ENCODE measurements at regions not wholly inside any gene's neighbourhood (a gene's known extent, or its start where the extent isn't known, plus 50 kb on each side); places are given as distances from the start of the nearest gene placed in this dataset.

DNA sequence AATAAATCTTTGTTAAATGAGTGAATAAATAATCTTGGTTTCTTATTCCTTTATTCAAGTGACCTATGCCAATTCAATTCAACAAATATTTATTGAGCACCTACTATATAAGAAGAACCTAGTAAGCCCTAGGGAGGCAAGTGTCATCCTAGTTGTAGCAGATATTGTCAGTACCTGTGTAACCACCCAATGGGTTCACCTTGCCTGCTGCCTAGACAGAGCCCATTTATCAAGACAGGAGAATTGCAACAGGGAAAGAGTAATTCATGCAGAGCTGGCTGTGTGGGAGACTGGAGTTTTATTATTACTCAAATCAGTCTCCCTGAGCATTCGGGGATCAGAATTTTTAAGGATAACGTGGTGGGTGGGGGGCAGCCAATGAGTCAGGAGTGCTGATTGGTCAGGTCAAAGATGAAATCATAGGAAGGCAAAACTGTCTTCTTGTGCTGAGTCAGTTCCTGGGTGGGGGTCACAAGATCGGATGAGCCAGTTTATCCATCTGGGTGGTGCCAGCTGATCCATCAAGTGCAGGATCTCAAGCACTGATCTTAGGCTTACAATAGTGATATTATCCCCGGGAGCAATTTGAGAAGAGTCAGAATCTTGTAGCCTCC is 53.8 kb upstream of the KCNA3 start:
- DNase-seq (ENCODE audit: low read depth, low spot score), result no peak
- intact Hi-C loops (cut with micrococcal nuclease), result no loop called here
- FAIRE-seq, result no peak

DNA sequence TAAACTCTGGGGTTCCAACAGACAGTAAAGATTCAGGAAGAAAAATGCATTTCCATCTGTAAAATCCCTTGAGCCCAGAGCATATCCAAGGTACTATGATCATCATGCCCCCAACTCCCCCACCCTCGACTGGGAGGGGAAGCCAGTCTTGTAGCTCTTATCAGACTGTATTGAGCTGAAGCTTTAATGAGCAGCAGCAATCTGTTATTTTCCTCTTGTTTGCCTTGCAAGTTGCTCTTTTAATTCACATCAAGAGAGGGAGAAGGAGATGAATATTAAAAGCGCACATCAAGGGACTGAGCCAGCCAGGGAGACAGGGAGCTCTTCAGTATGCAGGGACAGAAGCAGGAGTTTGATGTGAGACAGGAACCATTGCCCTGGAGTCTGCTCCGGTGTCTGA is 52.5 kb upstream of the KCNA3 start:
- Histone ChIP-seq H3K36me3 (ENCODE audit: control insufficient read depth in 2 of 2, extremely low read depth in 1 of 2, insufficient read depth in 2 of 2, low read length in 2 of 2) (no peaks in the 10 kb centered on the region), H4K20me1 (replicated peaks; ENCODE audit: control insufficient read depth, extremely low read depth, insufficient read depth, low read length) (no peaks in the 10 kb centered on the region), H3K4me1 (ENCODE audit: control insufficient read depth, extremely low read depth, insufficient read depth, low read length) (no peaks in the 10 kb centered on the region), H2AFZ (ENCODE audit: low read depth, low read length) (no peak overlapping the region), H3K27me3 (ENCODE audit: control insufficient read depth in 2 of 2, insufficient read depth in 2 of 2, low read length in 2 of 2) (no peaks in the 10 kb centered on the region), H3K79me2 (ENCODE audit: control insufficient read depth, insufficient read depth, low read length) (no peaks in the 10 kb centered on the region), H3K27ac (ENCODE audit: insufficient read depth, low read depth, low read length) (no peak overlapping the region), H3K9me1 (replicated peaks; ENCODE audit: control insufficient read depth, extremely low read depth, insufficient read depth, low read length) (no peaks in the 10 kb centered on the region), H3K9ac (replicated peaks; ENCODE audit: extremely low read depth, insufficient read depth, low read length) (no peak overlapping the region), H3K4me3 (replicated peaks in 1 of 3; ENCODE audit: insufficient read depth in 1 of 3, low read depth in 1 of 3, low read length in 3 of 3) (no peak overlapping the region), H3K4me2 (ENCODE audit: insufficient read depth, low read length) (no peak overlapping the region), H3K9me3 (replicated peaks; ENCODE audit: control insufficient read depth, insufficient read depth, low read length) (no peaks in the 10 kb centered on the region)
- TF ChIP-seq, protein P1, sequence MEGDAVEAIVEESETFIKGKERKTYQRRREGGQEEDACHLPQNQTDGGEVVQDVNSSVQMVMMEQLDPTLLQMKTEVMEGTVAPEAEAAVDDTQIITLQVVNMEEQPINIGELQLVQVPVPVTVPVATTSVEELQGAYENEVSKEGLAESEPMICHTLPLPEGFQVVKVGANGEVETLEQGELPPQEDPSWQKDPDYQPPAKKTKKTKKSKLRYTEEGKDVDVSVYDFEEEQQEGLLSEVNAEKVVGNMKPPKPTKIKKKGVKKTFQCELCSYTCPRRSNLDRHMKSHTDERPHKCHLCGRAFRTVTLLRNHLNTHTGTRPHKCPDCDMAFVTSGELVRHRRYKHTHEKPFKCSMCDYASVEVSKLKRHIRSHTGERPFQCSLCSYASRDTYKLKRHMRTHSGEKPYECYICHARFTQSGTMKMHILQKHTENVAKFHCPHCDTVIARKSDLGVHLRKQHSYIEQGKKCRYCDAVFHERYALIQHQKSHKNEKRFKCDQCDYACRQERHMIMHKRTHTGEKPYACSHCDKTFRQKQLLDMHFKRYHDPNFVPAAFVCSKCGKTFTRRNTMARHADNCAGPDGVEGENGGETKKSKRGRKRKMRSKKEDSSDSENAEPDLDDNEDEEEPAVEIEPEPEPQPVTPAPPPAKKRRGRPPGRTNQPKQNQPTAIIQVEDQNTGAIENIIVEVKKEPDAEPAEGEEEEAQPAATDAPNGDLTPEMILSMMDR (IDR thresholded peaks at IDR 0.05; ENCODE audit: extremely low read depth in 1 of 2, insufficient read depth in 1 of 2, low read depth in 1 of 2, low read length in 2 of 2), result no peak
- no peak for TF ChIP-seq POLR2AphosphoS5 (IDR thresholded peaks at IDR 0.05; ENCODE audit: insufficient read depth, low read depth, low read length)
- TF ChIP-seq FOS (IDR thresholded peaks at IDR 0.05; ENCODE audit: borderline replicate concordance, insufficient read depth, low read length), result no peak
- TF ChIP-seq POLR2A (IDR thresholded peaks at IDR 0.05; ENCODE audit: low read depth, low read length), result no peak
- no peak for TF ChIP-seq GATA2 (IDR thresholded peaks at IDR 0.05; ENCODE audit: insufficient read depth, insufficient read length, low read depth, low read length)
- no peak for TF ChIP-seq MYC (IDR thresholded peaks at IDR 0.05; ENCODE audit: low read depth, low read length)
- no peak for TF ChIP-seq EZH2 (IDR thresholded peaks at IDR 0.05; ENCODE audit: borderline replicate concordance, low read depth, low read length, severe bottlenecking)
- TF ChIP-seq, protein P2, sequence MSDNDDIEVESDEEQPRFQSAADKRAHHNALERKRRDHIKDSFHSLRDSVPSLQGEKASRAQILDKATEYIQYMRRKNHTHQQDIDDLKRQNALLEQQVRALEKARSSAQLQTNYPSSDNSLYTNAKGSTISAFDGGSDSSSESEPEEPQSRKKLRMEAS (IDR thresholded peaks at IDR 0.05; ENCODE audit: insufficient read depth, insufficient read length), result no peak
- TF ChIP-seq JUN (IDR thresholded peaks at IDR 0.05; ENCODE audit: borderline replicate concordance, insufficient read depth, insufficient read length, low read depth), result no peak
- CTCF ChIA-PET, result interaction anchor here (0.8 kb wide), 2 partner anchors 38 to 45 kb away, joined by 3 read pairs; no protein-coding TSS in a partner anchor
- FAIRE-seq (no peak), DNase-seq (ENCODE audit: low read depth, low spot score) (no peak)
- dilution Hi-C loops (cut with MboI; ENCODE audit: extremely low pct_ligation_motif_present, low sequenced_read_pairs), result no loop called here
- no TSS peak for BruUV-seq (replicated peaks)
- intact Hi-C loops (cut with micrococcal nuclease), result no loop called here
- POLR2A ChIA-PET, result no interaction called here

More for the DNA sequence above, 53.8 kb upstream of the KCNA3 start:
- Histone ChIP-seq H3K27ac (ENCODE audit: insufficient read depth, low read depth, low read length) (no peak overlapping the region), H3K9ac (replicated peaks; ENCODE audit: extremely low read depth, insufficient read depth, low read length) (no peak overlapping the region), H3K4me2 (ENCODE audit: insufficient read depth, low read length) (no peak overlapping the region), H4K20me1 (replicated peaks; ENCODE audit: control insufficient read depth, extremely low read depth, insufficient read depth, low read length) (no peaks in the 10 kb centered on the region), H3K9me1 (replicated peaks; ENCODE audit: control insufficient read depth, extremely low read depth, insufficient read depth, low read length) (no peaks in the 10 kb centered on the region), H2AFZ (ENCODE audit: low read depth, low read length) (no peak overlapping the region), H3K4me3 (replicated peaks in 1 of 3; ENCODE audit: insufficient read depth in 1 of 3, low read depth in 1 of 3, low read length in 3 of 3) (no peak overlapping the region), H3K4me1 (ENCODE audit: control insufficient read depth, extremely low read depth, insufficient read depth, low read length) (no peaks in the 10 kb centered on the region), H3K9me3 (replicated peaks; ENCODE audit: control insufficient read depth, insufficient read depth, low read length) (no peaks in the 10 kb centered on the region), H3K27me3 (ENCODE audit: control insufficient read depth in 2 of 2, insufficient read depth in 2 of 2, low read length in 2 of 2) (no peaks in the 10 kb centered on the region), H3K79me2 (ENCODE audit: control insufficient read depth, insufficient read depth, low read length) (no peaks in the 10 kb centered on the region), H3K36me3 (ENCODE audit: control insufficient read depth in 2 of 2, extremely low read depth in 1 of 2, insufficient read depth in 2 of 2, low read length in 2 of 2) (no peaks in the 10 kb centered on the region)
- TF ChIP-seq, protein P2 (IDR thresholded peaks at IDR 0.05; ENCODE audit: insufficient read depth, insufficient read length), result no peak
- TF ChIP-seq GATA2 (IDR thresholded peaks at IDR 0.05; ENCODE audit: insufficient read depth, insufficient read length, low read depth, low read length), result no peak
- TF ChIP-seq MYC (IDR thresholded peaks at IDR 0.05; ENCODE audit: low read depth, low read length), result no peak
- BruUV-seq (replicated peaks), result no TSS peak
- ChIA-PET POLR2A (no interaction called here), CTCF (no interaction called here)
- dilution Hi-C loops (cut with MboI; ENCODE audit: extremely low pct_ligation_motif_present, low sequenced_read_pairs), result no loop called here

All from endothelial cell of umbilical vein (primary cell).